Eye (tissue), 1 donor: ENCODE measurements at regions not wholly inside any gene's neighbourhood (a gene's known extent, or its start where the extent isn't known, plus 50 kb on each side); places are given as distances from the start of the nearest gene placed in this dataset.
"Not testable (repeated sequence)": the region's sequence is repeated elsewhere in the genome, so short reads cannot be mapped to it uniquely, and the experiment has no call there.

Experiments used
- DNase-seq: peaks from one replicate; pipeline ENCODE4 v3.0.0-alpha.2; 2015

DNA sequence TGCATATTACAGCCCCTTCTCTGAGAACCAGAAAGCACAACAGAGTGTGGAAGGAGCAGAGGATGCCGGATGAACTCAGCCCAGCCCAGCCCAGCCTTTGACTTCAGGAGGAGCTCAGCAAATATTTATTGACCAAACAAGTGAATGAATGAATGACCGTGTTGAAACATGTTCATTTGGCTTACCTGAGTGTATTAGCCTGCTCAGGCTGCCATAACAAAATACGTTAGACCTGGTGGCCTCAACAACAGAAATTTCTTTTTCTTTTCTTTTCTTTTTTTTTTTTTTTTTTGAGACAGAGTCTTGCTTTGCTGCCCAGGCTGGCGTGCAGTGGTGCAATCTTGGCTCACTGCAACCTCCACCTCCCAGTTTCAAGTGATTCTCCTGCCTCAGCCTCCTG, 164.7 kb downstream of the RGS9 start:
- DNase-seq: not testable (repeated sequence)

DNA sequence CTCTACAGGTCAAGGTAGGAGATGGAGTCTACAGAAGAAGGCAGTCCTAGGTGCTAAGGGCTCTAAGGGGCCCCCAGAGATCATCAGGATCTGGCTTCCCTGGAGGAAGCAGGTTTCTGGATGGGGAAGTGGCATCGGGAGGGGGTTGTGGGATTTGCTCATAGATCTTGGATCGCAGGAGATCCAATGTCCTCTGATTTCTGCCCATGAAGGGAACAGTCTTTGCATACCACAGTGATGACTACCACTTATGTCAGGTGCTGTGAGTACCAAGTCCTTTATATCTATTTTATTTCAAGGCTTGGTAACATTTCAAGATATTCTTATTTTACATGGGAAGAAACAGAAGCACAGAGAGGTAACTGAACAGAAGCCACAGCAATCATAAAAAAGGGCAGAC, 164.0 kb downstream of the RGS9 start:
- no peak for DNase-seq

DNA sequence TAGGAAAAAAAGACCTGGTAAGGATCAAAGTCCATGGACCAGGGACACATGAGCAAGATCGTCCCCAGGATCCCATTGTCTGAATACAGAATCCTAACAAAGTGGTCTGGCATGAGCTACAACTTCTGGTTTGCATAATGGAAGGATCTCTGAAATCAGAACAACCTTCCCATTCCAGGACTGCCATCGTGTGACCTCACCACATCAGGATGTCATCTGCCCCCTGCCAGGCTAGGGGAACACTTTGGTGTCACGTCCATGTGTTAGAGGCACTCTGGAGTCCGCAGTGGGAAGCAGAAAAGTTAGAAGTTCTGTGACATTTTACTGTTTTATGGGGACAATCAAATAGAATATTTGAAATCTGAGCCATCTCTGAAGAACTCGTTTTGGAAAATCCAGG, 160.7 kb downstream of the RGS9 start:
- peak; percentile 2 for DNase-seq

DNA sequence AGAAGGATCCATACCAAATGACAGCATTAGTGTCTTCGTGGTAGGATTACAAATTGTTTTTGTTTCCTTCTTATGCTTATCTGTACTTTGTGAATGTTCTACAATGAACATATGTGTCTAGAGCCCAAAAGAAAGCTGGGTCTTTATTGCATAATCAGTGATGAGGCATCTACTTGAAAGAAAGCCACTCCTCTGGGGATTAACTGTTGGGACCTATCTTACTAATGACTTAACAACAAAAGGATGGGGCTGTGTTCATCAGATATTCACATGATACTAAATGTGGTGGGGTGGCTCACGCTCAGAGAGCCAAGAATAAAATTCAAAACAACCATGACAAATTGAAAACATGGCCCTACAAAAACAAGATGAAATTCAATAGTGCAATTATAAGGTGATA, 160.2 kb downstream of the RGS9 start:
- DNase-seq: peak; percentile 7

DNA sequence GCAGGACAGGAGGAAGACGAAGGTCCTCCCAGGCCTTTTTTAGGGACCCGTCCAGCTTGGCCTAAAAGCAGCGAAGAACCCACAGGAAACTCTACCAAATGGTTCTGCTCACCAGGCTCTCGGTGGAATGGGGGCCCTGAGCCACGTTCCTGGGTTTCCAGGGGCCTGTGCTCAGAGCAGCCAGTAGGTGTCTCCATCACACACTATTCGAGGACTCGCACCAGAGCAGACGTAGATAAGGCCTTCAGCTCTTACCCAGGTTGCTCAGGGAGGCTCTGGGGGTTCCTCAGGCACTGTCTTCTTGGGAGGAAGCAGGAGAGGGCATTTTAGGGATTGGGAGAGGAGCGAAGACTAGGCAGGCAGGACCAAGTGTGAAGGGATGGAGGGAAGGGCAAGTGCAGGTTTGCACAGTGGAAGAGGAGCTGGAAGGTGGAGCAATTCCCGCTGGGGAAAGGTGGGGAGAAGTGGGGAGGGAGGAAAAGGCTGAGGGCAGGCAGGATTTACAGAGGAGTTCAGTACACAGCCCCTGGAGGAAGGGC, 157.1 kb downstream of the RGS9 start:
- DNase-seq: peak; percentile 87

DNA sequence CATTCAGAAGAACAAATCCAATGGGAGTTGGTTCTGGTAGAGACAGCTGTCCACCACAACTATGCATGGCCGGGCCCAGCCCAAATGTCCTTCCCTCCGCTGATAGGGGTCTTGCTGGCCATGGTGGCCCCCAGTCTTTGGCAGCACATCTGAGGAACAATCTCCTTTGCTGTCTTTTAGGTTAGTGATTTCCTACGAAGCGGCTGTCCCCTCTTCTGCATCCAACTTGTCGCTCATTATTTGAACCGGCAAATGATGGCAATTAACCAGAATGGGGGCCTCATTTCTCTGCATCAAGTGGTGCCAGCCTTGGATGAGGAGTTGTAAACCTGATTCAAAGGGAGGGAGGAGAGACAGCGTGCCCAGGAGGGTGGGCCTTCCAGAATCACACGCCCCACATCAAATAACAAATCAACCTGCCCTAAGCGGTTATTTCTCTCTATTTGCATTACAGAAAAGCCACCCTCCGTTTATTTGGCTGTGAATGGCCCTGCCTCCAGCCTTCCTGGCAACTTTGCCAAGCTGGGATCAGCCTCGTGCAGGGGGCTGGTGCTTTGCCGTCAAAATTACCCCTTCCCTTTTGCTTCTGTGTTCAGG, 156.5 kb downstream of the RGS9 start:
- no peak for DNase-seq

DNA sequence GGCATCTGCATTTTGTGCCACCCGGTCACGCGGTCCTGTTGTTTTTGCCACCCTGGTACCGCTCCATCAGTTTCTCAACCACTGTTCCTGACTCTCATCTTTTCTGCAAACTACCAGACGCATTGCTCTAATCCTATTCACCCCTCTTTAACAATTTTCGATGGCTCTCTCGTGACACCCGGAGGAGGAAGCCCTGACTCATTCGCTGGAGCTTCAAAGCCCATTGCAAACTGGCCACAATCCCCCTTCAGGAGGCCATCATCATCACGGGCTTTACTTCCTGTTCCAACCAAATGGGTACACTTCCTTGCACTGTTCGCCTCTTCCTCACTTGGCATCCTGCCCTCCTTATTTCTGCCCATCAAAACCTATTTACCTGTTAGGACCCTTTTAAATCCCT, 155.3 kb downstream of the RGS9 start:
- DNase-seq: no peak

DNA sequence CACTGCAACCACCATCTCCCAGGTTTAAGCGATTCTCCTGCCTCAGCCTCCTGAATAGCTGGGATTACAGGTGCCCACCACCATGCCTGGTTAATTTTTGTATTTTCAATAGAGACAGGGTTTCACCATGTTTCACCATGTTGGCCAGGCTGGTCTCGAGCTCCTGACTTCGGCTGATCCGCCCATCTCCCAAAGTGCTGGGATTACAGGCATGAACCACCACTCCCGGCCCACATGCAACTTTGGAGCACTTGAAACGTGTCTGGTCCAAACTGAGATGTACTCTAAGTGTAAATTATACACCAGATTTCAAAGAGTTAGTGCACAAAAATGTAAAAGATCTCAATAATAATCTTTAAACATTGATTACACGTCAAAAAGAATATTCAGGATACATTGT, 154.1 kb downstream of the RGS9 start:
- DNase-seq: not testable (repeated sequence)

DNA sequence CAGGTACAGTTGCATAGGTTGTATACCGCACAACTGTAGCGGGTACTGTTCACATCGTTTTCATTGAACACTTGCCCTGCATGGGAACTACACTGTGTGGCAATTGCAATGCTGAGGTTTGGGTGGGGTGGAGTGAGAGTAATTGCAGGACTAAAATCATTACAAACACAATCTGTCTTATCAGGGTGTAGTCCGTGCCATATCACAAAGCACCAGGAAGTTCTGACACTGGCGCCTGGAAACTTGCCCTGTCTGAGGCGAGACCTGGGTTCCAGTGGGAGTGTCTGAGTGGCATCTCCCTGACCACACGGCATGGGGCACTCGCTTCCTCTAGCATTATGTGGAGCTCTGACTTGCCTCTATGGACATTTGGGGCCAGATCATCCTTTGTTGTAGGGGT, 153.4 kb downstream of the RGS9 start:
- no peak for DNase-seq

DNA sequence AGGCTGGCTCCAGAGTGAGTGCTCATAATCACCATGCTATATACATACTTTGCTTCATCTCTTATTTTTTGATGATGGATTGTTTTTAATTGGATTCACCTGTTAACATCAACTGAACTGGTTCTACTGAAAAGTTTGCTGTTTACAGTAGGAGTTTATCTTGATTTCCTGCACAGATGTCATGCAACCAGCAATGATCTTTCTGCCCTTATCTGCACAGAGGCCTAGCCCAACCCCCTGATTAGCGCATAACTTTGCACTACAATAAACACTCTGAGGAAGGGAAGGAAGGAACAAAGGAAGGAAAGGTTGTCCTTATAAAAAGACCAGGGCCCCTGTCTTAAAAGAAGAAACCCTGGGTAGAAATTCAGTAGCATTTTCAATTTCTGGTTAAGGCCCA, 152.9 kb downstream of the RGS9 start:
- DNase-seq: no peak

DNA sequence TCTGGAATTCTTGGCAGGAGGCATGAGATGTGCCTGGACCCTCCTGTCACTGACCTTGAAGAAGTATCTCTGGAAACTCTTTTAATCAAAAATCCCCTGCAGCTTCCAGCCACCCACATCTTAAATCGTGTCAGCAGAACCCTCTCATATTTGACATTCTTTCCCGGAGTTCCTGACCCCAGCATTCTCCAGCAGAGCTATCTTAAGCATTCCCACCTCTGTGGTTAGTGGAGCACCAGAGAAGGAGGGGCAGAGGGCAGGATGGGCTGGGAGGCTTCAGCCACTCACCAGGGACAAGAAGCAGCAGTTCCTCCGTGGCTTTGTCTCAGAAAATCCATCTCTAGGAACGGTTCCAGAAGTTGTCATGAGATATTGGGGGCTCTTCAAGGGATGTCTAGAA, 149.9 kb downstream of the RGS9 start:
- DNase-seq: peak; percentile 2

DNA sequence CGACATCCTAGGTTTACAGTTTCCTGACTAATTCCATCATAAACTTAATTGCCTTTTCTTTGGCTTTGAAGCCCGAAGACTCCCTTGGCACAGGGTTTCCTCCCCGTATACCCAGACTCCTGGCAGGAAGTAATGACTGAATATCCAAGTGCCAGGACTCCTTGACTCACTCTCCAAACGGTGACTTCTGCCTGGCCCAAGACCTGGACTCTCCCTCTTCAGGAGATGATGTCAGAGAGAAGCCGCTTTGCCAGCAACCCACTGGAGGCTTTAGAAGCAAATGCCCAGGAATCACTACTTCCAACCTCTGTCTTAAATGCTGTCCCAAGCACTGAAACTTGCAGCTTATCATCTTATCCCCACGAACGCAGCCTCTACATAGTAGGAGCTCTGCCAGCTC, 146.5 kb downstream of the RGS9 start:
- DNase-seq: no peak

DNA sequence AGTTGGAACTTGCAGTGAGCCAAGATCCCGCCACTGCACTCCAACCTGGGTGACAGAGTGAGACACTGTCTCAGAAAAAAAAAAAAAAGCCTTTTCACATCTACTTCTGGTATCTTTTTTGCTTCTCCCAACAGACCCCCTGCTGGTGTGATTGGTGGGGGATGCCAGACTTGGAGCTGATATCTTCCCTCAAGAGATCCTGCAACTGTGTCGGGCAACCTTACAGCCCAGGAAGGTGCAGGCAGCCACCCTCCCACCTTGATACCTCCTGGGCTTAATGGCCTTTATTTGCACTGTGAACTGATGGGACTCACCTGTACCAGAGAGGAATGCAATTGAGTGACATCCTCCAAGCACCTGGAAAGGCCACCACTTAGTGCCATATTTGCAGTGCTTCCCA, 142.3 kb downstream of the RGS9 start:
- no peak for DNase-seq

DNA sequence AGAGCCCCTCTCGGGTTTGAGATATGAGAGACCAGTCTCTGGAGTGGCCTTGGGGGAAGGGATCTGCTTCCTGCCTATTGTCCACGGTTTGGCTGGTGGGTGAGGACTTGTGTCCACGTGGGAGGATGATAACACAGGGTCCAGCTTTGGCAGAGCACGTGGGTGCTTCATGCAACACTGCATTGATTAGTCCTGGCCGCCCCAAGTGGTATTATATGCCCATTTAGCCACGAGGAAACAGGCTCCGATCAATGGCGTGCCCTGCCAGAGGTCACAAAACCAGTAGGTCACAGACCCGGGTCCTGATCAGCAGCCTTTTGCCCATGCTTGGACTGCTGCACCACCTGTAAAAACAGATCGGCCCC, 141.6 kb downstream of the RGS9 start:
- no peak for DNase-seq

DNA sequence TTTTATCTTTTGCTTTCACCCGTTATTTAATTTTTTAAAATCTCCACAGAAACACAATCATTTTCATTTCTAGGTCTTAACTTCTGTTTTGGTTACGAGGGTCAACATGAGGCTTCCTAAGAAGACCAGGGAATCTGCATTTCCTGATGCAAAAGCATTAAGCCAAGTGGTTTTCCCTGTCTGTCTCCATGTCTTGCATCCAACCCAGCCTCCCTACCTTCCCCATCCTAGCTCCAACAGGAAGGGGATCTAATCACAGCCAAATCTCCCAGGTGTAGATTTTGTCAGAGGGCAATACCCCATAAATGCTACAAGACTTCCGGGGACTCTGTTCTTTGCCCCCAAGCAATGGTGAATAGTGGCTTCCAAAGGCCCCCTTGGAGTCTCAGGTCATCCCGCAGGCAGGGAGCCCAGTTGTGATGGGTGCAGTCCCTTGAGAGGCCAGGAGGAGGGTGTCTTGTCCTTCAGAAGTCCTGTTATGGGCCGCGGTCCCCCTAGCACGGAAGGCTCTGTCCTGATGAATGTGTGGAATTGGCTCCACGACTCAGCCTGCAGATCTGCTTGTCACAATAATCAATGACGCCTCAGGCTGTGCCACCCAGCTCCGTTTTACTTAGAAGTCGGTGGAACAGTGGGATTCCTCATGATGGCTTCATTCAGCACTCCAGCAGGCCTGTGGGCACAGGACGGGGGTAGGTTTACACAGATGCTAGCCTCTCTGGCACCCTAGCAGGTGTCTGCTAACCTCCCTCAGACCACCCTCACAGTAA, 141.1 kb downstream of the RGS9 start:
- peak; percentile 81 for DNase-seq

DNA sequence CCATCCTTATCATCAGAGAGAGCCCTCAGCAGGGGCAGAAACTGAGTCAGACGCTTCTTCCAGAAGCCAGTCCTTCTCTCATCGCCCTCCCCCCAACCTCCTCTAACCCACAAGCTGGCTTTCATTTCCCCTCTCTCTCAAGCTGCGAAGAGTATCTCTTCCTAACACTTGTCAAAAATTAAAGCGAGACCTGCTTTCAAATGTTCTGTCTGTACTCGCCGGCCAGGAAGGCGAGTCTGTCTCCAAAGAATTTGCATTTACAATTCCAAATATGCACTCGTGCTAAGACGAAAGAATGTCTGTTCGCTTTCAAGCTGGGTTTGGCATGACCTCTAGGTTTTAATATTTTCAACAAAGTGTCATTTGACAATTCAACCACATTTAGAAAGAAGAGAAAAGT, 140.4 kb downstream of the RGS9 start:
- peak; percentile 21 for DNase-seq
